Neural cell (in vitro differentiated cells): ENCODE measurements at regions not wholly inside any gene's neighbourhood (a gene's known extent, or its start where the extent isn't known, plus 50 kb on each side); places are given as distances from the start of the nearest gene placed in this dataset.

Experiments used
- H2AFZ ChIP-seq: fragments of 200-600, 300-800 bp; sonication (generic), shearing (Covaris generic); 2 replicates; pipeline ENCODE4 v1.6.0; 2014; ENCODE audit warnings: low read depth, mild to moderate bottlenecking, antibody characterized with exemption, low read length, moderate library complexity
- H3F3A ChIP-seq: fragments of 200-600 bp; shearing (Covaris generic); 2 replicates; pipeline ENCODE4 v1.6.1; 2016; ENCODE audit warnings: mild to moderate bottlenecking, moderate library complexity, mixed read lengths, antibody characterized with exemption, low read length; ENCODE audit not compliant: insufficient read depth, poor library complexity, severe bottlenecking
- H3K27ac ChIP-seq: fragments of 200-600, 300-800 bp; sonication (generic), shearing (Covaris generic); 2 replicates; pipeline ENCODE4 v1.5.1; 2014; ENCODE audit warnings: mild to moderate bottlenecking, low read length, moderate library complexity
- H3K27me3 ChIP-seq: fragments of 300-800, 200-600 bp; sonication (generic), shearing (Covaris generic); 2 replicates; pipeline ENCODE4 v1.6.0; 2014; ENCODE audit warnings: mild to moderate bottlenecking, low read depth, low read length, moderate library complexity; ENCODE audit not compliant: insufficient read depth
- H3K36me3 ChIP-seq: fragments of 300-800, 200-600 bp; sonication (generic), shearing (Covaris generic); 2 replicates; pipeline ENCODE4 v1.5.1; 2014; ENCODE audit warnings: mild to moderate bottlenecking, antibody characterized with exemption, low read length, moderate library complexity; ENCODE audit not compliant: insufficient read depth
- H3K4me2 ChIP-seq: fragments of 300-800, 200-600 bp; sonication (generic), shearing (Covaris generic); 2 replicates; pipeline ENCODE4 v1.6.0; 2014; ENCODE audit warnings: mild to moderate bottlenecking, low read length
- H3K4me3 ChIP-seq: fragments of 300-800, 200-600 bp; sonication (generic), shearing (Covaris generic); 2 replicates; pipeline ENCODE4 v1.5.1; 2014; ENCODE audit warnings: mild to moderate bottlenecking, low read length, moderate library complexity
- H3K79me2 ChIP-seq: fragments of 200-600 bp; shearing (Covaris generic); replicated peaks from 2 replicates; pipeline ENCODE4 v1.6.0; 2014; ENCODE audit warnings: mild to moderate bottlenecking, low read length, moderate library complexity; ENCODE audit not compliant: insufficient read depth
- H3K9ac ChIP-seq: fragments of 300-800, 200-600 bp; sonication (generic), shearing (Covaris generic); 2 replicates; pipeline ENCODE4 v1.6.1; 2016; ENCODE audit warnings: mild to moderate bottlenecking, low read length, mixed read lengths
- H3K9me2 ChIP-seq: fragments of 200-600 bp; shearing (Covaris generic); 2 replicates; pipeline ENCODE4 v1.6.1; 2016; ENCODE audit warnings: mild to moderate bottlenecking, low read length, mixed read lengths; ENCODE audit not compliant: insufficient read depth
- H3K9me3 ChIP-seq: fragments of 200-600, 300-800 bp; sonication (generic), shearing (Covaris generic); 2 replicates; pipeline ENCODE4 v1.6.1; 2016; ENCODE audit warnings: mild to moderate bottlenecking, mixed run types, low read length, moderate library complexity, mixed read lengths
- H4K20me1 ChIP-seq: fragments of 200-600 bp; shearing (Covaris generic); 2 replicates; pipeline ENCODE4 v1.6.1; 2016; ENCODE audit warnings: mild to moderate bottlenecking, mixed run types; ENCODE audit not compliant: insufficient read depth
- CTCF ChIP-seq: fragments of 450-650 bp; IDR thresholded peaks from 2 replicates; pipeline ENCODE4 v1.5.1; 2014; ENCODE audit warnings: antibody characterized with exemption, mild to moderate bottlenecking, moderate library complexity; ENCODE audit not compliant: poor library complexity, severe bottlenecking
- EP300 ChIP-seq: fragments of 450-650 bp; conservative IDR thresholded peaks from 2 replicates; pipeline ENCODE4 v1.6.1; 2014; ENCODE audit warnings: antibody characterized with exemption, mild to moderate bottlenecking, moderate library complexity; ENCODE audit not compliant: poor library complexity, severe bottlenecking
- EZH2 ChIP-seq: fragments of 200-600, 300-800 bp; shearing (Covaris generic), sonication (generic); IDR thresholded peaks from 2 replicates; pipeline ENCODE4 v1.6.1; 2014; ENCODE audit warnings: antibody characterized with exemption, low read length, borderline replicate concordance, mild to moderate bottlenecking; ENCODE audit not compliant: insufficient read depth, poor library complexity, severe bottlenecking
- MXI1 ChIP-seq: fragments of 450-650 bp; conservative IDR thresholded peaks from 2 replicates; pipeline ENCODE4 v1.6.1; 2014; ENCODE audit warnings: antibody characterized with exemption, mild to moderate bottlenecking; ENCODE audit not compliant: poor library complexity, severe bottlenecking
- POLR2AphosphoS5 ChIP-seq: IDR thresholded peaks from 2 replicates; pipeline ENCODE4 v1.6.1; 2012
- RAD21 ChIP-seq: fragments of 450-650 bp; conservative IDR thresholded peaks from 2 replicates; pipeline ENCODE4 v1.6.1; 2014; ENCODE audit warnings: antibody characterized with exemption, mild to moderate bottlenecking, moderate library complexity
- REST ChIP-seq: IDR thresholded peaks from 2 replicates; pipeline ENCODE4 v1.6.1; 2012; ENCODE audit warnings: borderline replicate concordance
- SMC3 ChIP-seq: fragments of 450-650 bp; conservative IDR thresholded peaks from 2 replicates; pipeline ENCODE4 v1.6.1; 2014; ENCODE audit warnings: antibody characterized with exemption, mild to moderate bottlenecking, moderate library complexity; ENCODE audit not compliant: poor library complexity
- TAF1 ChIP-seq: IDR thresholded peaks from 2 replicates; pipeline ENCODE4 v1.6.1; 2012; ENCODE audit warnings: low read depth

GRCh38 chr3:76842216-76842615, 197.7 kb upstream of the ROBO2 start:
- TF ChIP-seq REST (no peak), EZH2 (no peak), POLR2AphosphoS5 (no peak), RAD21 (no peak), CTCF (no peak), SMC3 (no peak), TAF1 (no peak), MXI1 (no peak), EP300 (no peak)
- H3K79me2 ChIP-seq, result no peaks in the 10 kb centered on the region
- H3K27ac ChIP-seq, result no peak overlapping the region
- H3K9me3 ChIP-seq, result no peaks in the 10 kb centered on the region
- no peaks in the 10 kb centered on the region for H3F3A ChIP-seq
- H3K9me2 ChIP-seq, result no peaks in the 10 kb centered on the region
- H3K36me3 ChIP-seq, result no peaks in the 10 kb centered on the region
- H3K9ac ChIP-seq, result no peak overlapping the region
- H2AFZ ChIP-seq, result no peak overlapping the region
- no peak overlapping the region for H3K4me2 ChIP-seq
- H3K4me3 ChIP-seq, result no peak overlapping the region
- H3K27me3 ChIP-seq, result no peaks in the 10 kb centered on the region
- H4K20me1 ChIP-seq, result no peaks in the 10 kb centered on the region

GRCh38 chr3:76855451-76855850, 184.4 kb upstream of the ROBO2 start:
- H3K4me2 ChIP-seq, result no peak overlapping the region

More at GRCh38 chr3:76855451-76855850, 184.4 kb upstream of the ROBO2 start:
- H3K36me3 ChIP-seq, result no peaks in the 10 kb centered on the region
- no peaks in the 10 kb centered on the region for H4K20me1 ChIP-seq
- TF ChIP-seq CTCF (no peak), REST (no peak), POLR2AphosphoS5 (no peak), TAF1 (no peak)
- H3K9me2 ChIP-seq, result no peaks in the 10 kb centered on the region
- H3F3A ChIP-seq, result no peaks in the 10 kb centered on the region
- no peak overlapping the region for H3K27ac ChIP-seq
- no peaks in the 10 kb centered on the region for H3K9me3 ChIP-seq
- no peaks in the 10 kb centered on the region for H3K27me3 ChIP-seq
- H3K4me3 ChIP-seq, result no peak overlapping the region
- H2AFZ ChIP-seq, result no peak overlapping the region
- H3K9ac ChIP-seq, result no peak overlapping the region
- H3K79me2 ChIP-seq, result no peaks in the 10 kb centered on the region
